ENCODE measurements at regions not wholly inside any gene's neighbourhood (a gene's known extent, or its start where the extent isn't known, plus 50 kb on each side); places are given as distances from the start of the nearest gene placed in this dataset.

GRCh38 chr3:20361000-20361399, 175.0 kb upstream of the SGO1 start:
- TF ChIP-seq CTCF (IDR thresholded peaks at IDR 0.05 in 8 of 11, conservative IDR thresholded peaks at IDR 0.05 in 3 of 11) (no peak), POLR2A (IDR thresholded peaks at IDR 0.05) (no peak), POLR2AphosphoS5 (IDR thresholded peaks at IDR 0.05) (no peak)

Data from spleen (tissue), 7 donors.